Ecto neural progenitor cell (in vitro differentiated cells): ENCODE measurements at regions not wholly inside any gene's neighbourhood (a gene's known extent, or its start where the extent isn't known, plus 50 kb on each side); places are given as distances from the start of the nearest gene placed in this dataset.

Source experiments
- DNase-seq: peaks from one replicate; pipeline ENCODE4 v3.0.0-alpha.2; 2018; ENCODE audit warnings: low spot score

GRCh38 chr5:88396751-88397281 lies 128.2 kb upstream of the TMEM161B start:
- DNase-seq: no peak

- DNase-seq: no peak
Measured at GRCh38 chr5:88396000-88396535, 127.4 kb upstream of the TMEM161B start.

- DNase-seq: no peak
Measured at GRCh38 chr5:88395264-88395663, 126.6 kb upstream of the TMEM161B start.

DNA sequence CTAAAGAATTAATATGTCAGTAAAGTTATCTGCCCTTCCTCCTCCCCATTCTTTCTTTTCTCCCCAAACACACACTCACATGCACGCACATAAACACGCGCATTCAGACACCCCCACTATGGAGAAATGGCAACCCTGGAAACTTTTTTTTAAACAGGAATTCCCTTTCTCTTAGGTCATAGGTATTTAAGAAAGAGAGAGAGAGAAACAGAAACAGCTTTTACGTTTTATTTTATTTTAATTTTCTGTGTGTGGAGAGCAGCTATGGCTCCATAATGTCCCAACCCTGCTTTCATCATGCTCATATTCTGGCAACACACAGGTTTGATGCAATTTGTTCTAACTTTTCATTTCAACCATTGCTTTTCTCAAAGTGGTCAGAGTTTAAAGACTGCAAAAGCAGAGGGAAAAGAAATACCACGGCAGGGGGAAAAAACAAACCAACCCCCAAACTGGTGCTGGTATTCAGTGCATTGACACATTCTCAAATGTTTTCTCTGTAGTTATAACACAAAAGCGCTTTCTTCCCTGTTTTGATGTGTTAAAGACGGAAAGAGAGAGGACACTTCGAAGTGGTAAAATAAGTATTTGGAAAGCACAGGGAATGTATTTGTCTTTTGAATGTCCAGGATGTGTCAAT lies 126.0 kb upstream of the TMEM161B start:
- DNase-seq: no peak

- DNase-seq: no peak
Measured at GRCh38 chr5:88393716-88394535, 125.3 kb upstream of the TMEM161B start.

- no peak for DNase-seq
Measured at GRCh38 chr5:88393042-88393441, 124.4 kb upstream of the TMEM161B start.

DNA sequence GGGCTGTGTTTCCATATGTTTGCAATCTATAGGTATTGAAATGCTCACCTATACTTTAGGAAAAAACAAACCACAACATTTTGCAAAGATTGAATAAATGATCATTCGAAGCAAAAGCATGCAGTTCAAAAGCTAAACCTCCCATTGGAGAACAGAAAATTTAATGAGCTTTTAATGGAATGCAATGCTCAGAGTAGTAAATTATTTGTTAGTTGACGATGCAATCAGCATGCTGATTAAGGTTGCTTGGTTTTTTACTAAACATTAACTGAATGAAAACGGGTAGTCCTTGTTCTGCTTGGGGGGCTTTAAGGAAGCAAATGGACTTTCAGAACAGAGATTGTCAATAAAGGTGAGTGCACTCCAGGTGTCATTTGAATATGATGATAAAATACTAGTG lies 123.3 kb upstream of the TMEM161B start:
- DNase-seq: no peak

DNA sequence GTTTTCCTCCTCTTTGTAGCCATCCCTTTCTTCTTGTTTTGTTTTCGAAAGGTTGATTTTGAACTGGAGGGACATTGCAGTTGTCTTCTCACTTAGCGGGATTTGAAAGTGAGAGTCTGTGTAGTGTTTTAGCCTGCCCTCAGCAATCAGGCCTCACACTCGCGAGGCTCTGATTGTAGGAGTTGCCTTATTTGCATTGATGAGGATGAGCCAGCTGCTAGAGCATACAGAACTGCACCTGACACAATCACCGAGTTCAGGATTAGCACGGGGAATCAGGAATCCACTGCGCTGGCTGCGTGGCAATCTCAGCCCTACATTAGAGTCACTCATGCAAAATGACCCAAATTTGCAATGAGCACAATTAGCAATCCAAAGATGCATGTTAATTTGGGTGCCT lies 122.5 kb upstream of the TMEM161B start:
- no peak for DNase-seq

GRCh38 chr5:88390481-88390880 lies 121.8 kb upstream of the TMEM161B start:
- no peak for DNase-seq

- no peak for DNase-seq
Measured at GRCh38 chr5:88390096-88390441, 121.4 kb upstream of the TMEM161B start.

DNA sequence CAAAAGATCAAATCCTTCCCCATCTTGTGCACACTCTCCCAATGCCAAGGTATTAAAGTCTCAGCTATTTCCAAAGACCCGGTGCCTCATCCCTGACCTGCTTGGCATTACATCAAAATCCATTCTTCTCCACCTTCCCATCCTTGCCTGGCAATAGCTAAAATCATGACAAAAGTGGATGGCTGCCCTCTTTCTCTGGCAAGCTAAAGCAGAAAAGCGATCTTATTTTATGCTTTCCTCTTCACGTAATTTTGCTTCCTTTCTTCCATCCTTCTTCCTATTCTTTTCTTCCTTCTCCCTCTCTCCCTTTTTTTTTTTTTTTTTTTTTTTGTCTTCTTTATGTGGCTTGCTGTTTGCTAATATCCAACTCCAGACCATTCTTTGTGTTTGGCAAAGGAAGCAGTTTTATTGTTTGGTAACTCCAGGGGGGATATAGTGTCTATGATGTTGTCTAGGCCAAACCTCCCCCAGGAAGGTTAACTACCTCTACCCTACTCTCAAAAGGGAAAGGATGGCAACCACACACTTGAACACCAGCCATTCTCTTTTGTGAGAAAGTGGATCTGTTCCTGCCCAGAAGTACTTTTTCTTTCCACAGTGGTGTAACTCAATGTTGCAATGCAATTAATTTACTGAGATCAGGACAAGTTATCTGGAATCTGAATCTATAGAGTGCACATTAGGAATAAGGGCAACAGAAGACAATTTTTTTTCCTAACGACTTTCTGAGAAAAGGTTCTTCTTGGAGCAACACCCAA lies 120.9 kb upstream of the TMEM161B start:
- no peak for DNase-seq

- DNase-seq: no peak
Measured at GRCh38 chr5:88388476-88389337, 120.1 kb upstream of the TMEM161B start.

- DNase-seq: no peak
Measured at GRCh38 chr5:88384886-88385285, 116.2 kb upstream of the TMEM161B start.

DNA sequence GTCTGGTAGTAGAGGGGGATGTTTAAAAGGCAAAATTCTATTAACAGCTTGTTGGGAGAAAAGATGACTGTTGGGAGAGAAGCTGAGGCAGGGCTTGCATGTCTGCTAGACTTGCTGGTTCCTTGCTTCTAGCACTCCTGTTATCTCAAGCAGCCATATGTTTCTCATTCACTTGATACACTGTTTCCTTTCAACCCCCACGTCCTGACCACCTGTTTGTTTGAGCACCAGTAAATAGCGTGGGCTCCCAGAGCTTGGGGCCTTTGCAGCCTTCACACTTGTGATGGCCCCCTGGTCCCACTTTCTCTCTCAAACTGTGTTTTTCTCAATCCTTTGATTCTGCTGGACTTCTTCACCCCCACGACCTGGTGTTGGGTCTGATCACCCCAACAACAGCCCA lies 111.7 kb upstream of the TMEM161B start:
- no peak for DNase-seq

GRCh38 chr5:88377705-88378656 lies 109.3 kb upstream of the TMEM161B start:
- no peak for DNase-seq

DNA sequence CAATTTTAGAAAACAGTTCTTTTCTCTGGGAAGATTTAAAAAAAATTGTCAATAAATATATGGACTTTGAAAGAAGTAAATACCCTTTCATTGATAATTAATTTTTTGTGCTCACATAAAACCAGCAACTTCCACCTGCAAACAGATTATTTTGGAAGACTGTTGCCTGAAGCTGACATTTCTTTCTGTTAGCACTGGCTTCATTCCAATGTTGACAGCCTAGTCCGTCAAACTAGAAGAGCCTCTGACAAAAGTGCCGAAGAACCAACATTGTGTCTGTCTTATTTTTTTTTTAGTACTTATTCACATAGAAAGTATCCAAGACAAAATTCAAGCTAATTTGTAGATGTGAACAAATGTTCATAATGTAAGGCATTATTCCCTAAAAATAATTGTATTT lies 108.6 kb upstream of the TMEM161B start:
- DNase-seq: no peak

- DNase-seq: no peak
Measured at GRCh38 chr5:88376728-88377127, 108.1 kb upstream of the TMEM161B start.

- DNase-seq: no peak
Measured at GRCh38 chr5:88374391-88374790, 105.7 kb upstream of the TMEM161B start.

GRCh38 chr5:88370824-88371223 lies 102.2 kb upstream of the TMEM161B start:
- DNase-seq: no peak

- DNase-seq: no peak
Measured at GRCh38 chr5:88368201-88368600, 99.6 kb upstream of the TMEM161B start.
